NT2/D1 (cell line): ENCODE measurements at regions not wholly inside any gene's neighbourhood (a gene's known extent, or its start where the extent isn't known, plus 50 kb on each side); places are given as distances from the start of the nearest gene placed in this dataset.

ENCODE experiments used
- YY1 ChIP-seq: IDR thresholded peaks from 2 replicates; pipeline ENCODE4 v1.6.1; 2011; ENCODE audit not compliant: insufficient read length, insufficient read depth
- ZNF274 ChIP-seq: IDR thresholded peaks from 2 replicates; pipeline ENCODE4 v1.6.1; 2011; ENCODE audit warnings: mild to moderate bottlenecking, low read depth, low read length

- TF ChIP-seq ZNF274 (no peak), YY1 (no peak)
Measured at GRCh38 chr9:91126761-91127445, 234.8 kb downstream of the AUH start.
